ENCODE measurements at regions not wholly inside any gene's neighbourhood (a gene's known extent, or its start where the extent isn't known, plus 50 kb on each side); places are given as distances from the start of the nearest gene placed in this dataset.

- no peak overlapping the region for H3K4me3 ChIP-seq (ENCODE audit: control insufficient read depth in 1 of 2, extremely low read depth in 1 of 2, low read length in 1 of 2)
- peaks cover 4 to 16% (median 13%) of the 10 kb centered on the region in 3 donors for H3K9me3 Mint-ChIP-seq
- ATAC-seq (replicated peaks in 1 of 4) (no peak), DNase-seq (no peak)
- no peak overlapping the region for H3K27ac ChIP-seq (ENCODE audit: low read length)
- no peaks in the 10 kb centered on the region for H3K36me3 ChIP-seq (ENCODE audit: control insufficient read depth in 2 of 2, extremely low read depth in 1 of 2, insufficient read depth in 1 of 2, low read length in 1 of 2)
- no peaks in the 10 kb centered on the region for H3K4me1 ChIP-seq (ENCODE audit: control insufficient read depth in 1 of 2, extremely low read depth in 1 of 2, insufficient read depth in 2 of 2, low read length in 2 of 2)
- no peak overlapping the region for H3K27ac Mint-ChIP-seq
- H3K4me1 Mint-ChIP-seq: no peaks in the 10 kb centered on the region
- H3K9me3 ChIP-seq: no peaks in the 10 kb centered on the region
- peaks cover 0 to 3% of the 10 kb centered on the region in 2 experiments for H3K27me3 ChIP-seq (replicated peaks in 1 of 2; ENCODE audit: control insufficient read depth in 2 of 2, extremely low read depth in 1 of 2, insufficient read depth in 2 of 2, low read length in 1 of 2)
- no peaks in the 10 kb centered on the region for H3K36me3 Mint-ChIP-seq
- 77% methylated on average over 5 of the region's 7 CpGs for WGBS (ENCODE audit: insufficient coverage)
- no peak overlapping the region for H3K4me3 Mint-ChIP-seq
- POLR2A ChIA-PET: no interaction called here
- CTCF ChIA-PET: no interaction called here
- H3K27me3 Mint-ChIP-seq: peaks cover 5 to 13% of the 10 kb centered on the region in 2 donors
Measured at GRCh38 chr7:67616517-67616916, 619.9 kb downstream of the TYW1 start.

DNA sequence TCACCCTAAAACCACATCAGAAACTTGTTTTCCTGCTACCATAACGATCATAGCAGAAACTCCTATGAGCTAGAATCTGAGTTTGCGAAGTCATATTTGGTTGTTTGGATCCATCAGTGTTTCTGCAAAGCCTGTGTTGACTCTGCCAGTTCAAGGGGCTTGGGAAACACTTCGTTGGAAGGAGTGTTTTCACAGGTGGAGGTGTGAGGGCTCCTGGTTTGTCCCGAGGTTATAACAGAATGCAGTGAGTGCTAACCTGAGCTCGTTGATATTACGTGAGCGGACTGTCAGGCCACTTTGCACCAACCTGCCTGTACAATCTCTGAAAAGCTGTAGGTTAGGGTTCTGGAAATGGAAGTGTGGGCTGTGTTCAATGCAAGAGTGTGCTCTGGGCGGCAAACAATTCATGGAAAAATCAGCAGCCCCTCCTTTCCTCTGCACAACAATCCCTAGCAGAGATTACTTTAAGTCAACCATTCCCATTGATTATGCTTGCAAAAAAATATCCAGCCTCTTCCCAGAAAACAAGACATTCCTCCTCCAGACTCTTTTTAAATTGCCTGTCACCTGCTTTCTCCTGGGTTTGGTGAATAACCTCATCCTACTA lies 622.0 kb downstream of the TYW1 start:
- ChIA-PET POLR2A (no interaction called here), CTCF (no interaction called here)
- WGBS (ENCODE audit: insufficient coverage): 81% methylated on average over 5 of the region's 8 CpGs
- Mint-ChIP-seq H3K4me1 (no peaks in the 10 kb centered on the region), H3K36me3 (no peaks in the 10 kb centered on the region), H3K4me3 (no peak overlapping the region), H3K9me3 (peaks cover 0 to 8% (median 4%) of the 10 kb centered on the region in 3 donors), H3K27me3 (peaks cover 5 to 19% of the 10 kb centered on the region in 2 donors), H3K27ac (no peak overlapping the region)
- Histone ChIP-seq H3K4me3 (ENCODE audit: control insufficient read depth in 1 of 2, extremely low read depth in 1 of 2, low read length in 1 of 2) (no peak overlapping the region), H3K27ac (ENCODE audit: low read length) (no peak overlapping the region), H3K9me3 (no peaks in the 10 kb centered on the region), H3K4me1 (ENCODE audit: control insufficient read depth in 1 of 2, extremely low read depth in 1 of 2, insufficient read depth in 2 of 2, low read length in 2 of 2) (no peaks in the 10 kb centered on the region), H3K27me3 (replicated peaks in 1 of 2; ENCODE audit: control insufficient read depth in 2 of 2, extremely low read depth in 1 of 2, insufficient read depth in 2 of 2, low read length in 1 of 2) (no peaks in the 10 kb centered on the region), H3K36me3 (ENCODE audit: control insufficient read depth in 2 of 2, extremely low read depth in 1 of 2, insufficient read depth in 1 of 2, low read length in 1 of 2) (no peaks in the 10 kb centered on the region)
- ATAC-seq (replicated peaks in 1 of 4): no peak
- no peak for DNase-seq

DNA sequence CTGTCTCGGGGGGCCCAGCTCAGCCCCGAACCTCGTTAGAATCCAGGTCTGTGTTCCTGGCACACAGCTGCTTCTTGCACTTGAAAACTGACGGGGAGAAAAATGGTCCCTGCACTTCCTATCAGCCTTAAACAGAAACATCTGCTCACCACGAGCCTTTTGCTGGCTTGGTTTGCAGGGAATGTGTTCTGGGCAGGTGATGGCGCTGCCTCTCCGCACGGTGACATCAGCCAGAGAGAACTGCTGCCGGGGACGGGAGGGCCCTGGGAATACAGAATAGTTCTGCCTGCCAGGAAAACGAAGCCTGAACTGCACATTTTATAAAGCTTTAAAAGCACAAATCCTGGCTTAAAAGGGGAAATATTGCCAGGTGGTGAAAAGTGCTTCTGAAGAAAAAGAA lies 622.5 kb downstream of the TYW1 start:
- ChIA-PET POLR2A (no interaction called here), CTCF (no interaction called here)
- Histone ChIP-seq H3K4me1 (ENCODE audit: control insufficient read depth in 1 of 2, extremely low read depth in 1 of 2, insufficient read depth in 2 of 2, low read length in 2 of 2) (no peaks in the 10 kb centered on the region), H3K4me3 (ENCODE audit: control insufficient read depth in 1 of 2, extremely low read depth in 1 of 2, low read length in 1 of 2) (no peak overlapping the region), H3K27me3 (replicated peaks in 1 of 2; ENCODE audit: control insufficient read depth in 2 of 2, extremely low read depth in 1 of 2, insufficient read depth in 2 of 2, low read length in 1 of 2) (no peaks in the 10 kb centered on the region), H3K36me3 (ENCODE audit: control insufficient read depth in 2 of 2, extremely low read depth in 1 of 2, insufficient read depth in 1 of 2, low read length in 1 of 2) (no peaks in the 10 kb centered on the region), H3K9me3 (no peaks in the 10 kb centered on the region), H3K27ac (ENCODE audit: low read length) (no peak overlapping the region)
- Mint-ChIP-seq H3K27ac (no peak overlapping the region), H3K36me3 (no peaks in the 10 kb centered on the region), H3K27me3 (peaks cover 5 to 19% of the 10 kb centered on the region in 2 donors), H3K9me3 (peaks cover 0 to 4% (median 4%) of the 10 kb centered on the region in 3 donors), H3K4me1 (no peaks in the 10 kb centered on the region), H3K4me3 (no peak overlapping the region)
- 25% methylated on average over 4 of the region's 11 CpGs for WGBS (ENCODE audit: insufficient coverage)
- ATAC-seq (replicated peaks in 1 of 4): no peak
- DNase-seq: no peak

- Histone ChIP-seq H3K27me3 (replicated peaks in 1 of 2; ENCODE audit: control insufficient read depth in 2 of 2, extremely low read depth in 1 of 2, insufficient read depth in 2 of 2, low read length in 1 of 2) (peaks cover 0 to 5% of the 10 kb centered on the region in 2 experiments), H3K4me3 (ENCODE audit: control insufficient read depth in 1 of 2, extremely low read depth in 1 of 2, low read length in 1 of 2) (no peak overlapping the region), H3K9me3 (no peaks in the 10 kb centered on the region), H3K27ac (ENCODE audit: low read length) (no peak overlapping the region), H3K36me3 (ENCODE audit: control insufficient read depth in 2 of 2, extremely low read depth in 1 of 2, insufficient read depth in 1 of 2, low read length in 1 of 2) (no peaks in the 10 kb centered on the region), H3K4me1 (ENCODE audit: control insufficient read depth in 1 of 2, extremely low read depth in 1 of 2, insufficient read depth in 2 of 2, low read length in 2 of 2) (peaks cover 0 to 2% of the 10 kb centered on the region in 2 experiments)
- Mint-ChIP-seq H3K9me3 (peaks cover 0 to 4% (median 4%) of the 10 kb centered on the region in 3 donors), H3K36me3 (no peaks in the 10 kb centered on the region), H3K4me3 (no peak overlapping the region), H3K27me3 (peaks cover 5 to 23% of the 10 kb centered on the region in 2 donors), H3K27ac (no peak overlapping the region), H3K4me1 (peaks cover 0 to 3% (median 2%) of the 10 kb centered on the region in 3 donors)
- CTCF ChIA-PET: interaction anchor here in 1 of 2 donors (0.6 kb wide), 1 partner anchor 25 kb away, joined by 10 read pairs; no protein-coding TSS in a partner anchor
- WGBS (ENCODE audit: insufficient coverage): 89% methylated on average over 7 of the region's 12 CpGs
- POLR2A ChIA-PET: no interaction called here
- ATAC-seq (replicated peaks in 1 of 4) (no peak), DNase-seq (no peak)
Measured at GRCh38 chr7:67620216-67620933, 623.7 kb downstream of the TYW1 start.

- DNase-seq (no peak), ATAC-seq (replicated peaks in 1 of 4) (no peak)
- H3K4me3 Mint-ChIP-seq: no peak overlapping the region
- WGBS (ENCODE audit: insufficient coverage): 48% methylated on average over 2 of the region's 3 CpGs
- no peak overlapping the region for H3K27ac Mint-ChIP-seq
- peaks cover 5 to 23% of the 10 kb centered on the region in 2 donors for H3K27me3 Mint-ChIP-seq
- ChIA-PET CTCF (no interaction called here), POLR2A (no interaction called here)
- Histone ChIP-seq H3K4me3 (ENCODE audit: control insufficient read depth in 1 of 2, extremely low read depth in 1 of 2, low read length in 1 of 2) (no peak overlapping the region), H3K9me3 (no peaks in the 10 kb centered on the region), H3K4me1 (ENCODE audit: control insufficient read depth in 1 of 2, extremely low read depth in 1 of 2, insufficient read depth in 2 of 2, low read length in 2 of 2) (peaks cover 0 to 4% of the 10 kb centered on the region in 2 experiments), H3K27ac (ENCODE audit: low read length) (no peak overlapping the region), H3K27me3 (replicated peaks in 1 of 2; ENCODE audit: control insufficient read depth in 2 of 2, extremely low read depth in 1 of 2, insufficient read depth in 2 of 2, low read length in 1 of 2) (peaks cover 0 to 6% of the 10 kb centered on the region in 2 experiments), H3K36me3 (ENCODE audit: control insufficient read depth in 2 of 2, extremely low read depth in 1 of 2, insufficient read depth in 1 of 2, low read length in 1 of 2) (no peaks in the 10 kb centered on the region)
- no peaks in the 10 kb centered on the region for H3K36me3 Mint-ChIP-seq
- H3K9me3 Mint-ChIP-seq: no peaks in the 10 kb centered on the region
- H3K4me1 Mint-ChIP-seq: peaks cover 0 to 7% (median 4%) of the 10 kb centered on the region in 3 donors
Measured at GRCh38 chr7:67621704-67622103, 625.1 kb downstream of the TYW1 start.

DNA sequence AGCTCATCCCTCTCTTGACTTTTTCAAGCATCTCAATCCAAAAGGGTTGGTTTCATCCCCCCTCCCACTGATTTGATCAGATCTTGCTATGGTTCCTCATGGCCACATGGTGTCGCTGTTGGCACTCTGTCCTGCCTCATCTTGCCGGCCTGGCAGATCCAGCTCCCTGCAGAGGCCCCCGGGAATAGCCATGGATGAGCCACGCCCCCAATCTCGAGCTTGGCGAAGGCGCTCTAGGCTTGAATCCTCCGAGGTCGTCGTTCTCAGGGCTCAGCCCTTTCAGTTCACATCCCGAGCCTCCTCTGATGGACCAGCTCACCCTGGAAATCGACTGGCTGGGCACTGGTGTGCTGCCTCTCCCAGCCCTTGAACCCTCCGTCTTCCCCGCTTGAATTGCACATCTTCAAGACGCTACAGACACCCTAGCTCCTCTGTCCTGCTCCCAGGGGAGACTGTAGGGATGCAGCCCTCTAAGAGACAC lies 628.7 kb downstream of the TYW1 start:
- ATAC-seq (replicated peaks in 1 of 4) (no peak), DNase-seq (peak in 4 of 35 experiments; percentile 2 to 36 (median 6))
- ChIA-PET POLR2A (no interaction called here), CTCF (interaction anchor here in 1 of 2 donors (0.7 kb wide), 1 partner anchor 1285 kb away, joined by 3 read pairs; no protein-coding TSS in a partner anchor)
- WGBS (ENCODE audit: insufficient coverage): 14% methylated on average over 15 of the region's 15 CpGs
- Histone ChIP-seq H3K36me3 (ENCODE audit: control insufficient read depth in 2 of 2, extremely low read depth in 1 of 2, insufficient read depth in 1 of 2, low read length in 1 of 2) (no peaks in the 10 kb centered on the region), H3K4me3 (ENCODE audit: control insufficient read depth in 1 of 2, extremely low read depth in 1 of 2, low read length in 1 of 2) (peak overlapping the region in 1 of 2 donors; percentile 1), H3K9me3 (no peaks in the 10 kb centered on the region), H3K4me1 (ENCODE audit: control insufficient read depth in 1 of 2, extremely low read depth in 1 of 2, insufficient read depth in 2 of 2, low read length in 2 of 2) (peaks cover 0 to 4% of the 10 kb centered on the region in 2 experiments), H3K27ac (ENCODE audit: low read length) (no peak overlapping the region), H3K27me3 (replicated peaks in 1 of 2; ENCODE audit: control insufficient read depth in 2 of 2, extremely low read depth in 1 of 2, insufficient read depth in 2 of 2, low read length in 1 of 2) (peaks cover 0 to 6% of the 10 kb centered on the region in 2 experiments)
- H3K36me3 Mint-ChIP-seq: no peaks in the 10 kb centered on the region
- H3K27ac Mint-ChIP-seq: no peak overlapping the region
- peaks cover 0 to 7% (median 4%) of the 10 kb centered on the region in 3 donors for H3K4me1 Mint-ChIP-seq
- peaks cover 2 to 17% of the 10 kb centered on the region in 2 donors for H3K27me3 Mint-ChIP-seq
- no peak overlapping the region for H3K4me3 Mint-ChIP-seq
- peaks cover 0 to 7% (median 0%) of the 10 kb centered on the region in 3 donors for H3K9me3 Mint-ChIP-seq
